CD4-positive, alpha-beta T cell (primary cell): ENCODE measurements at regions not wholly inside any gene's neighbourhood (a gene's known extent, or its start where the extent isn't known, plus 50 kb on each side); places are given as distances from the start of the nearest gene placed in this dataset.

ENCODE experiments used
- ATAC-seq: fragments of 200-7000 bp; cut with Tn5 transposase; one replicate; pipeline ENCODE4 v1.10.0; 2022; ENCODE audit warnings: mild to moderate bottlenecking; ENCODE audit not compliant: poor library complexity
- CTCF ChIA-PET: fragments of 350-600 bp; sonication (Branson Sonifier 250); formaldehyde crosslinking; loops from one replicate; lab custom pipeline; 2021; ENCODE audit warnings: antibody characterized with exemption, inconsistent platforms; lab: Charles Lee
- POLR2A ChIA-PET: fragments of 350-600 bp; sonication (Branson Sonifier 250); formaldehyde crosslinking; loops from one replicate; lab custom pipeline; 2021; ENCODE audit warnings: antibody characterized with exemption, inconsistent platforms; lab: Charles Lee
- DNase-seq, 14 experiments: peaks; one replicate each; pipeline ENCODE4 v3.0.0-alpha.2; 2013 to 2020; ENCODE audit warnings: mixed read lengths in 2 of 14
- H3K27ac ChIP-seq, 2 donors: one replicate each; pipeline versions ENCODE4 v1.5.1 to v1.7.0; 2013; ENCODE audit warnings: low read length in 2 of 2, low read depth in 1 of 2, mild to moderate bottlenecking in 1 of 2
- H3K27me3 ChIP-seq, 2 experiments: 1 replicate in 1 of 2; 2 replicates in 1 of 2; pipeline versions ENCODE4 v1.6.1 to v1.7.0; 2013; ENCODE audit warnings: low read length in 2 of 2, control low read depth in 1 of 2, mild to moderate bottlenecking in 1 of 2, moderate library complexity in 1 of 2; ENCODE audit not compliant: insufficient read depth in 2 of 2, control insufficient read depth in 1 of 2
- H3K36me3 ChIP-seq: one replicate; pipeline ENCODE4 v1.6.1; 2013; ENCODE audit warnings: low read length, control low read depth; ENCODE audit not compliant: insufficient read depth
- H3K4me1 ChIP-seq: one replicate; pipeline ENCODE4 v1.6.1; 2013; ENCODE audit warnings: low read length, control low read depth; ENCODE audit not compliant: insufficient read depth
- H3K4me3 ChIP-seq: one replicate; pipeline ENCODE4 v1.5.1; 2013; ENCODE audit warnings: mild to moderate bottlenecking, low read length, moderate library complexity
- H3K9me3 ChIP-seq, 2 experiments: 1 replicate in 1 of 2; 2 replicates in 1 of 2; pipeline versions ENCODE4 v1.6.1 to v1.7.0; 2013; ENCODE audit warnings: low read length in 2 of 2, mild to moderate bottlenecking in 2 of 2, control low read depth in 1 of 2, moderate library complexity in 1 of 2; ENCODE audit not compliant: control insufficient read depth in 1 of 2, insufficient read depth in 1 of 2
- H3K27ac Mint-ChIP-seq: one replicate; pipeline ENCODE4 v1.8.0; 2020; ENCODE audit warnings: mixed read lengths
- H3K27me3 Mint-ChIP-seq: one replicate; pipeline ENCODE4 v1.8.0; 2021; ENCODE audit warnings: mixed read lengths
- H3K36me3 Mint-ChIP-seq: one replicate; pipeline ENCODE4 v1.8.0; 2021; ENCODE audit warnings: low read depth, mixed read lengths
- H3K4me1 Mint-ChIP-seq: one replicate; pipeline ENCODE4 v1.8.0; 2021; ENCODE audit warnings: low read depth, mixed read lengths
- H3K4me3 Mint-ChIP-seq: one replicate; pipeline ENCODE4 v1.8.0; 2020; ENCODE audit warnings: mild to moderate bottlenecking, mixed read lengths
- H3K9me3 Mint-ChIP-seq: one replicate; pipeline ENCODE4 v1.8.0; 2020; ENCODE audit warnings: mixed read lengths
- intact Hi-C, 2 experiments: fragments of 100-400 bp; cut with DNase I in 1 of 2; cut with micrococcal nuclease in 1 of 2; formaldehyde crosslinking; loops; one replicate each; pipeline versions ENCODE4 v1.15.1 to v1.9.0; 2023 to 2025; cut with DNase I, micrococcal nuclease
- TF ChIP-seq, protein P1 (sequence below): fragments of 200-600 bp; IDR thresholded peaks from one replicate; pipeline ENCODE4 v1.8.0; 2022; ENCODE audit warnings: antibody characterized with exemption, mild to moderate bottlenecking

- no peaks in the 10 kb centered on the region for H3K4me1 Mint-ChIP-seq
- H3K9me3 ChIP-seq: no peaks in the 10 kb centered on the region
- no peaks in the 10 kb centered on the region for H3K9me3 Mint-ChIP-seq
- ATAC-seq (no peak), DNase-seq (no peak)
- no peaks in the 10 kb centered on the region for H3K36me3 Mint-ChIP-seq
- no peak overlapping the region for H3K27ac Mint-ChIP-seq
- H3K36me3 ChIP-seq: no peaks in the 10 kb centered on the region
- no peak overlapping the region for H3K4me3 ChIP-seq
- TF ChIP-seq, protein P1, sequence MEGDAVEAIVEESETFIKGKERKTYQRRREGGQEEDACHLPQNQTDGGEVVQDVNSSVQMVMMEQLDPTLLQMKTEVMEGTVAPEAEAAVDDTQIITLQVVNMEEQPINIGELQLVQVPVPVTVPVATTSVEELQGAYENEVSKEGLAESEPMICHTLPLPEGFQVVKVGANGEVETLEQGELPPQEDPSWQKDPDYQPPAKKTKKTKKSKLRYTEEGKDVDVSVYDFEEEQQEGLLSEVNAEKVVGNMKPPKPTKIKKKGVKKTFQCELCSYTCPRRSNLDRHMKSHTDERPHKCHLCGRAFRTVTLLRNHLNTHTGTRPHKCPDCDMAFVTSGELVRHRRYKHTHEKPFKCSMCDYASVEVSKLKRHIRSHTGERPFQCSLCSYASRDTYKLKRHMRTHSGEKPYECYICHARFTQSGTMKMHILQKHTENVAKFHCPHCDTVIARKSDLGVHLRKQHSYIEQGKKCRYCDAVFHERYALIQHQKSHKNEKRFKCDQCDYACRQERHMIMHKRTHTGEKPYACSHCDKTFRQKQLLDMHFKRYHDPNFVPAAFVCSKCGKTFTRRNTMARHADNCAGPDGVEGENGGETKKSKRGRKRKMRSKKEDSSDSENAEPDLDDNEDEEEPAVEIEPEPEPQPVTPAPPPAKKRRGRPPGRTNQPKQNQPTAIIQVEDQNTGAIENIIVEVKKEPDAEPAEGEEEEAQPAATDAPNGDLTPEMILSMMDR: no peak
- ChIA-PET POLR2A (no interaction called here), CTCF (interaction anchor here (1.3 kb wide), 1 partner anchor 14 kb away, joined by 3 read pairs; no protein-coding TSS in a partner anchor)
- no peak overlapping the region for H3K27ac ChIP-seq
- H3K4me3 Mint-ChIP-seq: no peak overlapping the region
- H3K4me1 ChIP-seq: no peaks in the 10 kb centered on the region
- intact Hi-C loops: no loop called here
- H3K27me3 ChIP-seq: peaks cover 4 to 5% of the 10 kb centered on the region in 2 experiments
- peaks cover 19% of the 10 kb centered on the region for H3K27me3 Mint-ChIP-seq
Measured at GRCh38 chr16:19972111-19972510, 87.5 kb upstream of the GPRC5B start.

DNA sequence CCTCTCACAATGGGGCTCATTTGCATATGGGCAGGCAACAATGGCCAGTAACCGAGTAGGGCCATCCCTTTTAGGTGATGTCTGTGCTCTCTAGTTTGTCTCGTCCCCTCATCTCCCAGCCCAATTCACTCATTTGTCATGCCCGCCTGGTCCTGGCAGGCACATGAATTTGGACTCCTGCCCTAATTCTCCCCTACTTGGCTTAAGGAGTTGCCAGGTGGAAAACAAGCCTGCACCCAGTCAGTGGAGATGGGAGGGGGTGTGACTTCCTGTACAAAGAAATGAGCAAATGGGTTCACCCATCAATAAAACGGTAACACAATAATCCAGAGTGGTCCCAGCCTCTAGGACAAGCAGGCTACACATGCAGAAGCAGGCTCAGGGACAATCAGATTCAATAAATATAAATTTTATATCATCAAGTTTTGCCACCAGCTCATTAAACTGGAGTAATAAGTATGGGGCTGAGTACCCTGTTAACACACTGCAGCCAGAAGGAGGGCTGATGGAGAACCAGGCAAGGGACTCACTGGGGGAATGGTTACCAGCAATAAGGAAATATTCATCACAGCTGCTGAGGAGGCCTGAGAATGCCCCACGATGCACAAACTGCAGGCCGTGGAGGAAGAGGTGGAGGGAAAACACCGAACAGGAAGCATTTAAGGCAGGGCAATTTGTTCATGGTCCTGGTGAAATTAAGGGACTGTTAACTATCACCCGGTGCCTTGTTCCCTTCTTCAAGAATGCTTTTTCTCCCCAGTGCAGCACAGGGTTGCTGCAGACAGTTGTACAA lies 84.4 kb upstream of the GPRC5B start:
- Mint-ChIP-seq H3K27me3 (peaks cover 23% of the 10 kb centered on the region), H3K9me3 (no peaks in the 10 kb centered on the region), H3K36me3 (no peaks in the 10 kb centered on the region), H3K4me3 (no peak overlapping the region), H3K27ac (no peak overlapping the region), H3K4me1 (no peaks in the 10 kb centered on the region)
- ChIA-PET CTCF (no interaction called here), POLR2A (no interaction called here)
- no peaks in the 10 kb centered on the region for H3K9me3 ChIP-seq
- TF ChIP-seq, protein P1: no peak
- intact Hi-C loops: no loop called here
- DNase-seq: no peak
- H3K36me3 ChIP-seq: no peaks in the 10 kb centered on the region
- no peak overlapping the region for H3K27ac ChIP-seq
- peaks cover 4 to 5% of the 10 kb centered on the region in 2 experiments for H3K27me3 ChIP-seq
- no peak for ATAC-seq
- H3K4me1 ChIP-seq: no peaks in the 10 kb centered on the region
- H3K4me3 ChIP-seq: no peak overlapping the region

GRCh38 chr16:19967963-19968362 lies 83.3 kb upstream of the GPRC5B start:
- POLR2A ChIA-PET: no interaction called here
- Histone ChIP-seq H3K36me3 (no peaks in the 10 kb centered on the region), H3K4me1 (no peaks in the 10 kb centered on the region), H3K27me3 (peaks cover 4 to 5% of the 10 kb centered on the region in 2 experiments), H3K4me3 (no peak overlapping the region), H3K9me3 (peaks cover 0 to 4% of the 10 kb centered on the region in 2 experiments), H3K27ac (no peak overlapping the region)
- CTCF ChIA-PET: no interaction called here
- Mint-ChIP-seq H3K4me1 (no peaks in the 10 kb centered on the region), H3K27ac (no peak overlapping the region), H3K9me3 (no peaks in the 10 kb centered on the region), H3K4me3 (no peak overlapping the region), H3K36me3 (no peaks in the 10 kb centered on the region), H3K27me3 (peaks cover 19% of the 10 kb centered on the region)
- TF ChIP-seq, protein P1: no peak
- DNase-seq (no peak), ATAC-seq (no peak)
- intact Hi-C loops: no loop called here
